ENCODE measurements at regions not wholly inside any gene's neighbourhood (a gene's known extent, or its start where the extent isn't known, plus 50 kb on each side); places are given as distances from the start of the nearest gene placed in this dataset.

- no peak for TF ChIP-seq SP1 (IDR thresholded peaks at IDR 0.05)
- TF ChIP-seq FOXM1 (IDR thresholded peaks at IDR 0.05; ENCODE audit: borderline replicate concordance) = no peak
- TF ChIP-seq FOXA1 (IDR thresholded peaks at IDR 0.05) = no peak
- TF ChIP-seq, protein P1, sequence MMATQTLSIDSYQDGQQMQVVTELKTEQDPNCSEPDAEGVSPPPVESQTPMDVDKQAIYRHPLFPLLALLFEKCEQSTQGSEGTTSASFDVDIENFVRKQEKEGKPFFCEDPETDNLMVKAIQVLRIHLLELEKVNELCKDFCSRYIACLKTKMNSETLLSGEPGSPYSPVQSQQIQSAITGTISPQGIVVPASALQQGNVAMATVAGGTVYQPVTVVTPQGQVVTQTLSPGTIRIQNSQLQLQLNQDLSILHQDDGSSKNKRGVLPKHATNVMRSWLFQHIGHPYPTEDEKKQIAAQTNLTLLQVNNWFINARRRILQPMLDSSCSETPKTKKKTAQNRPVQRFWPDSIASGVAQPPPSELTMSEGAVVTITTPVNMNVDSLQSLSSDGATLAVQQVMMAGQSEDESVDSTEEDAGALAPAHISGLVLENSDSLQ (IDR thresholded peaks at IDR 0.05) = no peak
- no peak for TF ChIP-seq BHLHE40 (IDR thresholded peaks at IDR 0.05; ENCODE audit: borderline replicate concordance)
- TF ChIP-seq HDGF (IDR thresholded peaks at IDR 0.05; ENCODE audit: borderline replicate concordance) = no peak
- TF ChIP-seq NFRKB (IDR thresholded peaks at IDR 0.05) = no peak
- no peak for TF ChIP-seq CTBP1 (IDR thresholded peaks at IDR 0.05; ENCODE audit: borderline replicate concordance)
- no peak for TF ChIP-seq L3MBTL2 (conservative IDR thresholded peaks at IDR 0.05)
Observed at GRCh38 chr20:56903858-56904257, 274.8 kb downstream of the TFAP2C start.

Measured in HEK293T (cell line).